ENCODE measurements at regions not wholly inside any gene's neighbourhood (a gene's known extent, or its start where the extent isn't known, plus 50 kb on each side); places are given as distances from the start of the nearest gene placed in this dataset.

GRCh38 chr9:84563691-84564090 lies 105.8 kb upstream of the NTRK2 start:
- no peak for DNase-seq (ENCODE audit: low read depth, low spot score)
- no peak overlapping the region for H3K4me3 Mint-ChIP-seq
- no peak overlapping the region for H3K27ac Mint-ChIP-seq (ENCODE audit: unreplicated experiment)
- no peaks in the 10 kb centered on the region for H3K36me3 Mint-ChIP-seq (ENCODE audit: low read depth)
- no peak for TF ChIP-seq CTCF (conservative IDR thresholded peaks at IDR 0.05)
- H3K4me1 Mint-ChIP-seq = no peaks in the 10 kb centered on the region
- peaks cover 47% of the 10 kb centered on the region for H3K27me3 Mint-ChIP-seq (ENCODE audit: low read depth)
- no peaks in the 10 kb centered on the region for H3K9me3 Mint-ChIP-seq

DNA sequence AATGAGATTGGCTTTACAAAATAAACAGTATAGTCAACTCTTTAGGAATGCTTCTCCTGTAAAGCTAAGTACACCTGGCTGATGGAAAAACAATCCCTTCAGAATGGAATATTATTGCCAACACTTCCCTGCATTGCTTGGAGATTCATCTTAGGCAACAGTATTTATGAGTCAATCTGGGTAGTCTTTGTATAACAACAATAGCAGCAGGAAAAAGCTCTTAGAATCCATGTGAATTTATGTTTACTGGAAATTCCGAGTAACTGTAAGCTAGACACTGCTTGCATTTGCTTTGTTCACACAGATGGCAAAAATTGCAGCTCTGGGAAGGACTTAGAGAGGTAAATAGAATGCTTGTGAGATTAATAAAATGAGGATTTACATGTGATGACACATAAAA lies 101.7 kb upstream of the NTRK2 start:
- H3K4me1 Mint-ChIP-seq = no peaks in the 10 kb centered on the region

DNA sequence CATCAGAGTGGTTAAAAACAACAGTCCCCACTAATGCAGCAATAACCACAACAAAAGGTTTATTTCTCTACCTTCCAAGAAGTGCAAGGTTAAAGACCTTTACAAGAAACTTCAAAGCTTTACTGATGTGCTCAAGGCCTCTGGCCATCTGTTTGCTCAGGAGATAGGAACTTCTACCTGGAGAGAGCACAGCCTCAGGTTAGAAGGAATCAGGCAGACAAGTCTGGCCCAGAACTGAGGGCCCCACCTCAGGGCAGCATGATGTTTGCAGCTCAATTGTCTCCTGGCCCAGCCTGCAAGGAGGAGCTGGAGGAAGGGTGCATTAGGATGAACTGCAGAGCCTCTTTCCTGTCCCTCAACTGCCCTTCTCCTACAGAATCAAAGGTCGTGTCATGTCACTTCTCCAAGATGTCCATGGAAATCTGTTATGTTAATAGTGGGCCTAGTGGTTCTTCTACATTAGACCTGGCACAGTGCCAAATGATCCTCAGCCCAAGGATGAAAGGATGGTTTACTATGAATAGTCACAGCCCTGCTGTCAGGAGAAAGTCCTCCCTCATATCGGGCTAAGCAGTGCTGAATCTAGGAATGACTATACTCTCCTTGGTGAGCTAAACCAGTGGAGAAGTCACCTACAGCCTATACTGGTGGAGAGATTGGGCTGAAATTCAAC lies 98.9 kb upstream of the NTRK2 start:
- Mint-ChIP-seq H3K27ac (ENCODE audit: unreplicated experiment) (no peak overlapping the region), H3K4me3 (no peak overlapping the region), H3K27me3 (ENCODE audit: low read depth) (peaks cover 15% of the 10 kb centered on the region), H3K4me1 (peaks cover 3% of the 10 kb centered on the region), H3K9me3 (no peaks in the 10 kb centered on the region), H3K36me3 (ENCODE audit: low read depth) (no peaks in the 10 kb centered on the region)
- no peak for DNase-seq (ENCODE audit: low read depth, low spot score)
- no peak for TF ChIP-seq CTCF (conservative IDR thresholded peaks at IDR 0.05)

More for the DNA sequence above, 101.7 kb upstream of the NTRK2 start:
- no peak for TF ChIP-seq CTCF (conservative IDR thresholded peaks at IDR 0.05)
- Mint-ChIP-seq H3K36me3 (ENCODE audit: low read depth) (no peaks in the 10 kb centered on the region), H3K4me3 (no peak overlapping the region), H3K9me3 (no peaks in the 10 kb centered on the region), H3K27ac (ENCODE audit: unreplicated experiment) (no peak overlapping the region), H3K27me3 (ENCODE audit: low read depth) (peaks cover 24% of the 10 kb centered on the region)
- DNase-seq (ENCODE audit: low read depth, low spot score) = no peak

GRCh38 chr9:84573083-84573482 lies 96.4 kb upstream of the NTRK2 start:
- peaks cover 3% of the 10 kb centered on the region for H3K4me1 Mint-ChIP-seq
- H3K4me3 Mint-ChIP-seq = no peak overlapping the region
- no peak overlapping the region for H3K27ac Mint-ChIP-seq (ENCODE audit: unreplicated experiment)
- H3K9me3 Mint-ChIP-seq = peaks cover 3% of the 10 kb centered on the region
- no peak for TF ChIP-seq CTCF (conservative IDR thresholded peaks at IDR 0.05)
- DNase-seq (ENCODE audit: low read depth, low spot score) = no peak
- H3K27me3 Mint-ChIP-seq (ENCODE audit: low read depth) = peaks cover 11% of the 10 kb centered on the region
- H3K36me3 Mint-ChIP-seq (ENCODE audit: low read depth) = no peaks in the 10 kb centered on the region

GRCh38 chr9:84575705-84576104 lies 93.8 kb upstream of the NTRK2 start:
- H3K27me3 Mint-ChIP-seq (ENCODE audit: low read depth) = peaks cover 11% of the 10 kb centered on the region

More at GRCh38 chr9:84575705-84576104, 93.8 kb upstream of the NTRK2 start:
- Mint-ChIP-seq H3K4me1 (peaks cover 3% of the 10 kb centered on the region), H3K4me3 (no peak overlapping the region), H3K9me3 (peaks cover 3% of the 10 kb centered on the region), H3K36me3 (ENCODE audit: low read depth) (no peaks in the 10 kb centered on the region), H3K27ac (ENCODE audit: unreplicated experiment) (no peak overlapping the region)
- TF ChIP-seq CTCF (conservative IDR thresholded peaks at IDR 0.05) = no peak
- no peak for DNase-seq (ENCODE audit: low read depth, low spot score)

Measured in neural crest cell (in vitro differentiated cells).